Keratinocyte (primary cell): ENCODE measurements at regions not wholly inside any gene's neighbourhood (a gene's known extent, or its start where the extent isn't known, plus 50 kb on each side); places are given as distances from the start of the nearest gene placed in this dataset.

Source experiments
- DNase-seq: peaks from one replicate; pipeline ENCODE4 v3.0.0-alpha.2; 2011; ENCODE audit warnings: low read depth, missing footprints, low spot score
- FAIRE-seq: peaks from 2 replicates; lab custom pipeline; 2011; peaks lifted over from hg19 to GRCh38; lab: Jason Lieb, UNC
- H2AFZ ChIP-seq: 2 replicates; pipeline ENCODE4 v1.6.0; 2012; ENCODE audit warnings: low read length, control low read depth, inconsistent platforms; ENCODE audit not compliant: control insufficient read depth
- H3K27ac ChIP-seq: 2 replicates; pipeline ENCODE4 v1.5.1; 2011; ENCODE audit warnings: low read length; ENCODE audit not compliant: control insufficient read depth, insufficient read depth
- H3K27me3 ChIP-seq: 3 replicates; pipeline ENCODE4 v1.6.0; 2011; ENCODE audit warnings: low read length; ENCODE audit not compliant: control insufficient read depth, insufficient read depth; ENCODE audit errors: extremely low read depth
- H3K36me3 ChIP-seq, 2 experiments: 2 replicates in 1 of 2; 3 replicates in 1 of 2; pipeline ENCODE4 v1.5.1; 2011; ENCODE audit warnings: low read length in 2 of 2, mild to moderate bottlenecking in 1 of 2; ENCODE audit not compliant: control insufficient read depth in 2 of 2, insufficient read depth in 2 of 2; ENCODE audit errors: extremely low read depth in 1 of 2
- H3K4me1 ChIP-seq: 3 replicates; pipeline ENCODE4 v1.5.1; 2011; ENCODE audit warnings: low read length; ENCODE audit not compliant: control insufficient read depth, insufficient read depth; ENCODE audit errors: extremely low read depth
- H3K4me2 ChIP-seq: 3 replicates; pipeline ENCODE4 v1.6.0; 2011; ENCODE audit warnings: low read depth, low read length; ENCODE audit not compliant: control insufficient read depth, insufficient read depth; ENCODE audit errors: extremely low read depth
- H3K4me3 ChIP-seq, 3 experiments: fragments of 200-600 bp in 1 of 3; sonication (generic) in 1 of 3; 2 replicates in 2 of 3; 3 replicates in 1 of 3; pipeline ENCODE4 v1.5.1; 2011 to 2016; ENCODE audit warnings: low read length in 3 of 3, mild to moderate bottlenecking in 3 of 3, control low read depth in 2 of 3, inconsistent platforms in 1 of 3, low read depth in 1 of 3, mixed read lengths in 1 of 3, mixed run types in 1 of 3, moderate library complexity in 1 of 3; ENCODE audit not compliant: control insufficient read depth in 2 of 3, insufficient read depth in 2 of 3; ENCODE audit errors: extremely low read depth in 1 of 3
- H3K79me2 ChIP-seq: 2 replicates; pipeline ENCODE4 v1.6.0; 2012; ENCODE audit warnings: low read length; ENCODE audit not compliant: control insufficient read depth, insufficient read depth
- H3K9ac ChIP-seq: 3 replicates; pipeline ENCODE4 v1.6.0; 2011; ENCODE audit warnings: low read length; ENCODE audit not compliant: control insufficient read depth, insufficient read depth; ENCODE audit errors: extremely low read depth
- H3K9me1 ChIP-seq: 3 replicates; pipeline ENCODE4 v1.6.0; 2011; ENCODE audit warnings: low read length; ENCODE audit not compliant: control insufficient read depth, insufficient read depth; ENCODE audit errors: extremely low read depth
- H3K9me3 ChIP-seq: 2 replicates; pipeline ENCODE4 v1.5.1; 2012; ENCODE audit warnings: low read depth, low read length; ENCODE audit not compliant: control insufficient read depth
- H4K20me1 ChIP-seq: 3 replicates; pipeline ENCODE4 v1.6.0; 2011; ENCODE audit warnings: low read length; ENCODE audit not compliant: control insufficient read depth, insufficient read depth; ENCODE audit errors: extremely low read depth
- CTCF ChIP-seq, 3 experiments: IDR thresholded peaks in 1 of 3; conservative IDR thresholded peaks in 1 of 3; optimal IDR thresholded peaks in 1 of 3; 2 replicates in 2 of 3; 3 replicates in 1 of 3; pipeline versions ENCODE3 to v1.5.1; 2011; ENCODE audit warnings: low read length in 3 of 3, mild to moderate bottlenecking in 3 of 3, moderate library complexity in 2 of 3, control low read depth in 1 of 3, inconsistent platforms in 1 of 3; ENCODE audit not compliant: insufficient read depth in 2 of 3; ENCODE audit errors: extremely low read depth in 1 of 3
- EZH2 ChIP-seq: IDR thresholded peaks from one replicate; pipeline ENCODE4 v1.6.1; 2012; ENCODE audit warnings: inconsistent platforms, mild to moderate bottlenecking, low read length, moderate library complexity
- dilution Hi-C: fragments of 300-500 bp; cut with MboI; formaldehyde crosslinking; loops from one replicate; pipeline ENCODE4 v1.7.0; 2020; ENCODE audit warnings: low sequenced_read_pairs; ENCODE audit not compliant: extremely low pct_ligation_motif_present

GRCh38 chr3:72483554-72484104 lies 364.6 kb downstream of the SHQ1 start:
- no peak overlapping the region for H3K9ac ChIP-seq
- H3K27ac ChIP-seq: no peak overlapping the region

GRCh38 chr3:72482589-72483321 lies 365.5 kb downstream of the SHQ1 start:
- dilution Hi-C loops: no loop called here
- Histone ChIP-seq H3K79me2 (no peaks in the 10 kb centered on the region), H3K36me3 (no peaks in the 10 kb centered on the region), H3K9me3 (no peaks in the 10 kb centered on the region), H3K27ac (no peak overlapping the region), H3K9ac (no peak overlapping the region), H3K27me3 (no peaks in the 10 kb centered on the region), H3K4me2 (peak overlapping the region; percentile 78), H3K4me3 (peak overlapping the region in 2 of 3 experiments; percentile 44 to 50), H4K20me1 (no peaks in the 10 kb centered on the region), H2AFZ (no peak overlapping the region), H3K4me1 (peaks cover 16% of the 10 kb centered on the region), H3K9me1 (no peaks in the 10 kb centered on the region)
- DNase-seq (no peak), FAIRE-seq (peak; percentile 71)
- TF ChIP-seq CTCF (optimal IDR thresholded peaks at IDR 0.05 in 1 of 3, IDR thresholded peaks at IDR 0.05 in 1 of 3, conservative IDR thresholded peaks at IDR 0.05 in 1 of 3; ENCODE audit: extremely low read depth in 1 of 3, insufficient read depth in 2 of 3, low read length in 3 of 3) (no peak), EZH2 (no peak)

More at GRCh38 chr3:72483554-72484104, 364.6 kb downstream of the SHQ1 start:
- no peaks in the 10 kb centered on the region for H3K79me2 ChIP-seq
- DNase-seq (no peak), FAIRE-seq (no peak)
- TF ChIP-seq EZH2 (no peak), CTCF (optimal IDR thresholded peaks at IDR 0.05 in 1 of 3, IDR thresholded peaks at IDR 0.05 in 1 of 3, conservative IDR thresholded peaks at IDR 0.05 in 1 of 3; ENCODE audit: extremely low read depth in 1 of 3, insufficient read depth in 2 of 3, low read length in 3 of 3) (no peak)
- no peak overlapping the region for H3K4me2 ChIP-seq
- H3K9me1 ChIP-seq: no peaks in the 10 kb centered on the region
- H4K20me1 ChIP-seq: no peaks in the 10 kb centered on the region
- H3K27me3 ChIP-seq: no peaks in the 10 kb centered on the region
- no peaks in the 10 kb centered on the region for H3K36me3 ChIP-seq
- no peak overlapping the region for H2AFZ ChIP-seq
- no peaks in the 10 kb centered on the region for H3K9me3 ChIP-seq
- dilution Hi-C loops: no loop called here
- H3K4me1 ChIP-seq: peaks cover 17% of the 10 kb centered on the region
- H3K4me3 ChIP-seq: no peak overlapping the region
